GM23248 (cell line): ENCODE measurements at regions not wholly inside any gene's neighbourhood (a gene's known extent, or its start where the extent isn't known, plus 50 kb on each side); places are given as distances from the start of the nearest gene placed in this dataset.

ENCODE experiments used
- EZH2 ChIP-seq: fragments of 200-600 bp; sonication (generic); IDR thresholded peaks from 2 replicates; pipeline ENCODE4 v1.6.1; 2018; ENCODE audit warnings: antibody characterized with exemption, mild to moderate bottlenecking; ENCODE audit not compliant: insufficient read depth, poor library complexity, severe bottlenecking
- EZH2phosphoT487 ChIP-seq: fragments of 200-600 bp; sonication (generic); IDR thresholded peaks from 2 replicates; pipeline ENCODE4 v1.6.1; 2018; ENCODE audit warnings: antibody characterized with exemption, moderate library complexity, mild to moderate bottlenecking, low read depth; ENCODE audit not compliant: insufficient read depth

DNA sequence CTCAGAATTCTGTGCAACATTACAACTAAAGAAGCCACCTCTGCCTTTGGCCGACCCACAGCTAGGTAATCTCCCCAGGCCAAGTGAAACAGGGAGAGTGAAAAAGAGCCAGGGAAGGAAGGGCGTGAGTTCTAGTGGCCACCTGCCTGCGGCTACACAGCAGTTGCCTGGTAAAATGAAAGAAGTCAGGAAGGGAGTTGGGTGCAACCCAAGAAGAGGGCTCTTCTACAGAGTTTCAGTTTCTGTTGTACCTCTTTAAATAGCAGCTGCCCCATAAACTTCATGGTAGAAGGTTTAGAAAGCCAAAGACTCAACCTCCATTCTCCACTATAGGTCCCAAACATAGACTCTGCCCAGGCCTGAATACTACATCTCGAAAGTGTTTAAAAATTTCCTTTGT, 76.2 kb upstream of the TMEM168 start:
- TF ChIP-seq EZH2 (no peak), EZH2phosphoT487 (no peak)
